ENCODE measurements at regions not wholly inside any gene's neighbourhood (a gene's known extent, or its start where the extent isn't known, plus 50 kb on each side); places are given as distances from the start of the nearest gene placed in this dataset.
"Not testable (repeated sequence)": the region's sequence is repeated elsewhere in the genome, so short reads cannot be mapped to it uniquely, and the experiment has no call there.

- Histone ChIP-seq H3F3A (ENCODE audit: insufficient read depth, low read length) (no peaks in the 10 kb centered on the region), H3K4me3 (ENCODE audit: low read depth, low read length, poor library complexity, severe bottlenecking) (no peak overlapping the region), H3K79me2 (ENCODE audit: insufficient read depth, low read length) (no peaks in the 10 kb centered on the region), H3K9ac (ENCODE audit: low read length) (no peak overlapping the region), H3K27me3 (ENCODE audit: insufficient read depth, low read length) (no peaks in the 10 kb centered on the region), H3K4me1 (ENCODE audit: insufficient read depth, low read length, severe bottlenecking) (no peaks in the 10 kb centered on the region), H3K27ac (ENCODE audit: low read depth, low read length, poor library complexity, severe bottlenecking) (no peak overlapping the region), H3K9me2 (ENCODE audit: low read depth, low read length) (no peaks in the 10 kb centered on the region), H4K20me1 (ENCODE audit: insufficient read depth, low read length) (no peaks in the 10 kb centered on the region), H3K4me2 (ENCODE audit: low read length) (no peak overlapping the region), H3K9me3 (ENCODE audit: low read length) (no peaks in the 10 kb centered on the region), H3K36me3 (ENCODE audit: insufficient read depth, low read length) (no peaks in the 10 kb centered on the region), H2AFZ (ENCODE audit: low read length) (no peak overlapping the region)
- no peak for TF ChIP-seq CTCF (IDR thresholded peaks at IDR 0.05; ENCODE audit: low read length)
- TF ChIP-seq EZH2 (IDR thresholded peaks at IDR 0.05; ENCODE audit: borderline replicate concordance, low read length), result no peak
These were observed 979.2 kb downstream of the CNTNAP5 start for GRCh38 chr2:125004106-125004800.

- Histone ChIP-seq H3K9ac (ENCODE audit: low read length) (no peak overlapping the region), H2AFZ (ENCODE audit: low read length) (no peak overlapping the region), H3K4me2 (ENCODE audit: low read length) (no peak overlapping the region), H3K27ac (ENCODE audit: low read depth, low read length, poor library complexity, severe bottlenecking) (no peak overlapping the region), H3K4me3 (ENCODE audit: low read depth, low read length, poor library complexity, severe bottlenecking) (no peak overlapping the region), H3K79me2 (ENCODE audit: insufficient read depth, low read length) (no peaks in the 10 kb centered on the region), H4K20me1 (ENCODE audit: insufficient read depth, low read length) (no peaks in the 10 kb centered on the region), H3K36me3 (ENCODE audit: insufficient read depth, low read length) (no peaks in the 10 kb centered on the region), H3K9me2 (ENCODE audit: low read depth, low read length) (no peaks in the 10 kb centered on the region), H3F3A (ENCODE audit: insufficient read depth, low read length) (no peaks in the 10 kb centered on the region), H3K9me3 (ENCODE audit: low read length) (no peaks in the 10 kb centered on the region), H3K4me1 (ENCODE audit: insufficient read depth, low read length, severe bottlenecking) (no peaks in the 10 kb centered on the region), H3K27me3 (ENCODE audit: insufficient read depth, low read length) (no peaks in the 10 kb centered on the region)
- TF ChIP-seq EZH2 (IDR thresholded peaks at IDR 0.05; ENCODE audit: borderline replicate concordance, low read length) (no peak), CTCF (IDR thresholded peaks at IDR 0.05; ENCODE audit: low read length) (no peak)
These were observed 981.6 kb downstream of the CNTNAP5 start for GRCh38 chr2:125006676-125007075.

GRCh38 chr2:125028721-125029120 is 1003.6 kb downstream of the CNTNAP5 start:
- not testable (repeated sequence) for H3K27ac ChIP-seq (ENCODE audit: low read depth, low read length, poor library complexity, severe bottlenecking); H3F3A ChIP-seq (ENCODE audit: insufficient read depth, low read length); H3K79me2 ChIP-seq (ENCODE audit: insufficient read depth, low read length); H3K27me3 ChIP-seq (ENCODE audit: insufficient read depth, low read length); H3K9ac ChIP-seq (ENCODE audit: low read length); H3K4me3 ChIP-seq (ENCODE audit: low read depth, low read length, poor library complexity, severe bottlenecking); H2AFZ ChIP-seq (ENCODE audit: low read length); H3K4me1 ChIP-seq (ENCODE audit: insufficient read depth, low read length, severe bottlenecking); H3K9me2 ChIP-seq (ENCODE audit: low read depth, low read length); H3K4me2 ChIP-seq (ENCODE audit: low read length); H3K9me3 ChIP-seq (ENCODE audit: low read length); H3K36me3 ChIP-seq (ENCODE audit: insufficient read depth, low read length); H4K20me1 ChIP-seq (ENCODE audit: insufficient read depth, low read length)

GRCh38 chr2:125033871-125034270 is 1008.8 kb downstream of the CNTNAP5 start:
- Histone ChIP-seq H3K36me3 (ENCODE audit: insufficient read depth, low read length) (no peaks in the 10 kb centered on the region), H2AFZ (ENCODE audit: low read length) (no peak overlapping the region), H4K20me1 (ENCODE audit: insufficient read depth, low read length) (no peaks in the 10 kb centered on the region), H3K27ac (ENCODE audit: low read depth, low read length, poor library complexity, severe bottlenecking) (no peak overlapping the region), H3K9ac (ENCODE audit: low read length) (no peak overlapping the region), H3K4me3 (ENCODE audit: low read depth, low read length, poor library complexity, severe bottlenecking) (no peak overlapping the region), H3K4me2 (ENCODE audit: low read length) (no peak overlapping the region), H3K9me2 (ENCODE audit: low read depth, low read length) (no peaks in the 10 kb centered on the region), H3F3A (ENCODE audit: insufficient read depth, low read length) (no peaks in the 10 kb centered on the region), H3K9me3 (ENCODE audit: low read length) (no peaks in the 10 kb centered on the region), H3K27me3 (ENCODE audit: insufficient read depth, low read length) (no peaks in the 10 kb centered on the region), H3K4me1 (ENCODE audit: insufficient read depth, low read length, severe bottlenecking) (no peaks in the 10 kb centered on the region), H3K79me2 (ENCODE audit: insufficient read depth, low read length) (no peaks in the 10 kb centered on the region)
- TF ChIP-seq EZH2 (IDR thresholded peaks at IDR 0.05; ENCODE audit: borderline replicate concordance, low read length) (no peak), CTCF (IDR thresholded peaks at IDR 0.05; ENCODE audit: low read length) (no peak)
